H9 (cell line): ENCODE measurements at regions not wholly inside any gene's neighbourhood (a gene's known extent, or its start where the extent isn't known, plus 50 kb on each side); places are given as distances from the start of the nearest gene placed in this dataset.

Source experiments
- DNase-seq: peaks from one replicate; pipeline ENCODE4 v3.0.0-alpha.2; 2017
- H2AFZ ChIP-seq: one replicate; pipeline ENCODE4 v1.6.1; 2013; ENCODE audit warnings: mild to moderate bottlenecking, low read length, control low read depth, moderate library complexity
- H2AK5ac ChIP-seq: 2 replicates; pipeline ENCODE4 v1.6.1; 2013; ENCODE audit warnings: low read length, control low read depth, mixed read lengths; ENCODE audit not compliant: insufficient read length
- H2BK120ac ChIP-seq: one replicate; pipeline ENCODE4 v1.6.1; 2013; ENCODE audit warnings: low read depth, mild to moderate bottlenecking, low read length, control low read depth, inconsistent platforms; ENCODE audit not compliant: poor library complexity, severe bottlenecking
- H2BK12ac ChIP-seq: 2 replicates; pipeline ENCODE4 v1.6.1; 2013; ENCODE audit warnings: low read length, control low read depth, mixed read lengths, low read depth; ENCODE audit not compliant: insufficient read length
- H2BK15ac ChIP-seq: 2 replicates; pipeline ENCODE4 v1.6.1; 2013; ENCODE audit warnings: low read depth, low read length, control low read depth
- H2BK20ac ChIP-seq: one replicate; pipeline ENCODE4 v1.6.1; 2013; ENCODE audit warnings: low read depth, mild to moderate bottlenecking, low read length, control low read depth, inconsistent platforms; ENCODE audit not compliant: poor library complexity, severe bottlenecking
- H2BK5ac ChIP-seq: 2 replicates; pipeline ENCODE4 v1.6.1; 2013; ENCODE audit warnings: low read length, control low read depth, mixed read lengths; ENCODE audit not compliant: insufficient read length
- H3K14ac ChIP-seq: 2 replicates; pipeline ENCODE4 v1.6.1; 2013; ENCODE audit warnings: low read length, control low read depth; ENCODE audit not compliant: insufficient read depth
- H3K18ac ChIP-seq: 2 replicates; pipeline ENCODE4 v1.6.1; 2013; ENCODE audit warnings: low read depth, mild to moderate bottlenecking, mixed read lengths, low read length, control low read depth; ENCODE audit not compliant: insufficient read length
- H3K23ac ChIP-seq: 2 replicates; pipeline ENCODE4 v1.6.1; 2013; ENCODE audit warnings: low read length, control low read depth, mixed read lengths, low read depth; ENCODE audit not compliant: insufficient read length
- H3K23me2 ChIP-seq: 2 replicates; pipeline ENCODE4 v1.6.1; 2013; ENCODE audit warnings: low read depth, mild to moderate bottlenecking, mixed read lengths, low read length, control low read depth; ENCODE audit not compliant: insufficient read length, poor library complexity, severe bottlenecking
- H3K27ac ChIP-seq: 2 replicates; pipeline ENCODE4 v1.5.1; 2013; ENCODE audit warnings: low read length, control low read depth, mixed read lengths, low read depth; ENCODE audit not compliant: insufficient read length
- H3K27me3 ChIP-seq: 2 replicates; pipeline ENCODE4 v1.6.1; 2013; ENCODE audit warnings: low read length, control low read depth, inconsistent platforms; ENCODE audit not compliant: insufficient read depth
- H3K4ac ChIP-seq: 2 replicates; pipeline ENCODE4 v1.6.1; 2013; ENCODE audit warnings: low read depth, mild to moderate bottlenecking, control low read depth, inconsistent platforms, low read length, moderate library complexity
- H3K4me1 ChIP-seq: 2 replicates; pipeline ENCODE4 v1.6.1; 2013; ENCODE audit warnings: low read length, control low read depth, inconsistent platforms; ENCODE audit not compliant: insufficient read depth
- H3K4me2 ChIP-seq: 2 replicates; pipeline ENCODE4 v1.6.1; 2013; ENCODE audit warnings: low read length, control low read depth, mixed read lengths; ENCODE audit not compliant: insufficient read length, insufficient read depth
- H3K56ac ChIP-seq: 2 replicates; pipeline ENCODE4 v1.6.1; 2013; ENCODE audit warnings: low read depth, mild to moderate bottlenecking, mixed read lengths, low read length, control low read depth; ENCODE audit not compliant: insufficient read length
- H3K79me1 ChIP-seq: 2 replicates; pipeline ENCODE4 v1.6.1; 2013; ENCODE audit warnings: low read depth, mild to moderate bottlenecking, moderate library complexity, low read length, control low read depth, inconsistent platforms; ENCODE audit not compliant: insufficient read depth, poor library complexity, severe bottlenecking
- H3K79me2 ChIP-seq: 2 replicates; pipeline ENCODE4 v1.6.1; 2013; ENCODE audit warnings: low read length, control low read depth, inconsistent platforms; ENCODE audit not compliant: insufficient read depth
- H3K9ac ChIP-seq: 2 replicates; pipeline ENCODE4 v1.6.1; 2013; ENCODE audit warnings: low read length, control low read depth, mixed read lengths; ENCODE audit not compliant: insufficient read length; ENCODE audit errors: extremely low read depth
- H3K9me3 ChIP-seq: one replicate; pipeline ENCODE4 v1.6.1; 2013; ENCODE audit warnings: low read depth, low read length, inconsistent platforms; ENCODE audit not compliant: control insufficient read depth
- H3T11ph ChIP-seq: one replicate; pipeline ENCODE4 v1.6.1; 2013; ENCODE audit warnings: mild to moderate bottlenecking, low read length, control low read depth, inconsistent platforms
- H4K20me1 ChIP-seq: one replicate; pipeline ENCODE4 v1.6.1; 2013; ENCODE audit not compliant: control insufficient read depth, insufficient read length, insufficient read depth
- H4K5ac ChIP-seq: 2 replicates; pipeline ENCODE4 v1.6.1; 2013; ENCODE audit warnings: low read depth, mild to moderate bottlenecking, mixed read lengths, low read length, control low read depth; ENCODE audit not compliant: insufficient read length
- H4K8ac ChIP-seq: replicated peaks from 2 replicates; pipeline ENCODE4 v1.6.1; 2013; ENCODE audit warnings: low read length, control low read depth, mixed read lengths, low read depth; ENCODE audit not compliant: insufficient read length
- H4K91ac ChIP-seq: 2 replicates; pipeline ENCODE4 v1.6.1; 2013; ENCODE audit warnings: low read depth, mild to moderate bottlenecking, moderate library complexity, mixed read lengths, low read length, control low read depth; ENCODE audit not compliant: insufficient read length
- H3K27ac Mint-ChIP-seq, 3 experiments: 2 replicates in 2 of 3; 3 replicates in 1 of 3; pipeline ENCODE4 v1.8.0; 2020 to 2021; ENCODE audit warnings: mixed read lengths in 3 of 3, mild to moderate bottlenecking in 1 of 3, moderate library complexity in 1 of 3
- H3K27me3 Mint-ChIP-seq: 2 replicates; pipeline ENCODE4 v1.8.0; 2021; ENCODE audit warnings: low read depth, mild to moderate bottlenecking, moderate library complexity, mixed read lengths
- H3K36me3 Mint-ChIP-seq, 3 experiments: 2 replicates in 2 of 3; 3 replicates in 1 of 3; pipeline ENCODE4 v1.8.0; 2020 to 2021; ENCODE audit warnings: low read depth in 3 of 3, mixed read lengths in 3 of 3; ENCODE audit not compliant: insufficient read depth in 1 of 3
- H3K4me1 Mint-ChIP-seq, 2 experiments: 2 replicates each; pipeline ENCODE4 v1.8.0; 2020; ENCODE audit warnings: mixed read lengths in 2 of 2
- H3K4me3 Mint-ChIP-seq, 2 experiments: 2 replicates in 1 of 2; 3 replicates in 1 of 2; pipeline ENCODE4 v1.8.0; 2020 to 2021; ENCODE audit warnings: mild to moderate bottlenecking in 2 of 2, mixed read lengths in 2 of 2, moderate library complexity in 1 of 2
- H3K9me3 Mint-ChIP-seq, 2 experiments: 2 replicates in 1 of 2; 3 replicates in 1 of 2; pipeline ENCODE4 v1.8.0; 2020; ENCODE audit warnings: mild to moderate bottlenecking in 2 of 2, mixed read lengths in 2 of 2, moderate library complexity in 1 of 2
- CTCF ChIP-seq: fragments of 200-600 bp; sonication (generic); conservative IDR thresholded peaks from 3 replicates; pipeline ENCODE4 v1.8.0; 2021; ENCODE audit warnings: antibody characterized with exemption, mild to moderate bottlenecking
- WGBS: extraction: QIAGEN DNeasy Blood & Tissue Kit; methylation state at CpG from one replicate; pipeline ENCODE4 v1.1.7; 2013; ENCODE audit warnings: missing lambda C conversion rate, low lambda C conversion rate, mixed read lengths; ENCODE audit not compliant: insufficient read length; ENCODE audit errors: extremely low coverage; 5-methylcytosine and 5-hydroxymethylcytosine counted together

- no peak overlapping the region for H2BK20ac ChIP-seq
- no peak for TF ChIP-seq CTCF
- Mint-ChIP-seq H3K36me3 (no peaks in the 10 kb centered on the region; a peak in 1 of 7 replicates), H3K27me3 (peaks cover 7% of the 10 kb centered on the region), H3K4me3 (no peak overlapping the region), H3K4me1 (peaks cover 8 to 10% of the 10 kb centered on the region in 2 experiments), H3K9me3 (no peaks in the 10 kb centered on the region), H3K27ac (no peak overlapping the region)
- no peak overlapping the region for H3K18ac ChIP-seq
- no peaks in the 10 kb centered on the region for H3K23me2 ChIP-seq
- H4K5ac ChIP-seq = no peak overlapping the region
- H4K8ac ChIP-seq = no peak overlapping the region
- H3K23ac ChIP-seq = no peak overlapping the region
- H3K56ac ChIP-seq = no peak overlapping the region
- H2BK12ac ChIP-seq = no peak overlapping the region
- no peaks in the 10 kb centered on the region for H3K79me2 ChIP-seq
- H2BK15ac ChIP-seq = no peak overlapping the region
- H4K91ac ChIP-seq = no peak overlapping the region
- no peak overlapping the region for H3K9ac ChIP-seq
- no CpG with 5 or more reads among the region's 2 CpGs for WGBS
- H3K4me2 ChIP-seq = no peak overlapping the region
- no peak overlapping the region for H2BK120ac ChIP-seq
- H2AK5ac ChIP-seq = no peak overlapping the region
- H2BK5ac ChIP-seq = no peak overlapping the region
- H3K9me3 ChIP-seq = no peaks in the 10 kb centered on the region
- H3K27ac ChIP-seq = no peak overlapping the region
- H3K4ac ChIP-seq = no peak overlapping the region
- H2AFZ ChIP-seq = no peak overlapping the region
- no peaks in the 10 kb centered on the region for H3K79me1 ChIP-seq
- no peaks in the 10 kb centered on the region for H3K27me3 ChIP-seq
- no peak overlapping the region for H3K14ac ChIP-seq
- H3T11ph ChIP-seq = no peak overlapping the region
- H3K4me1 ChIP-seq = no peaks in the 10 kb centered on the region; the same call in 1 of the 2 replicates
- no peaks in the 10 kb centered on the region for H4K20me1 ChIP-seq
- no peak for DNase-seq
Observed at GRCh38 chr7:47047384-47047783, 534.5 kb downstream of the TNS3 start.
